Neural cell (in vitro differentiated cells): ENCODE measurements at regions not wholly inside any gene's neighbourhood (a gene's known extent, or its start where the extent isn't known, plus 50 kb on each side); places are given as distances from the start of the nearest gene placed in this dataset.

Experiments
- EZH2 ChIP-seq: fragments of 200-600, 300-800 bp; shearing (Covaris generic), sonication (generic); IDR thresholded peaks from 2 replicates; pipeline ENCODE4 v1.6.1; 2014; ENCODE audit warnings: antibody characterized with exemption, low read length, borderline replicate concordance, mild to moderate bottlenecking; ENCODE audit not compliant: insufficient read depth, poor library complexity, severe bottlenecking
- POLR2AphosphoS5 ChIP-seq: IDR thresholded peaks from 2 replicates; pipeline ENCODE4 v1.6.1; 2012
- TAF1 ChIP-seq: IDR thresholded peaks from 2 replicates; pipeline ENCODE4 v1.6.1; 2012; ENCODE audit warnings: low read depth
- TF ChIP-seq, protein P1 (sequence below): fragments of 450-650 bp; IDR thresholded peaks from 2 replicates; pipeline ENCODE4 v1.5.1; 2014; ENCODE audit warnings: antibody characterized with exemption, mild to moderate bottlenecking, moderate library complexity; ENCODE audit not compliant: poor library complexity, severe bottlenecking

DNA sequence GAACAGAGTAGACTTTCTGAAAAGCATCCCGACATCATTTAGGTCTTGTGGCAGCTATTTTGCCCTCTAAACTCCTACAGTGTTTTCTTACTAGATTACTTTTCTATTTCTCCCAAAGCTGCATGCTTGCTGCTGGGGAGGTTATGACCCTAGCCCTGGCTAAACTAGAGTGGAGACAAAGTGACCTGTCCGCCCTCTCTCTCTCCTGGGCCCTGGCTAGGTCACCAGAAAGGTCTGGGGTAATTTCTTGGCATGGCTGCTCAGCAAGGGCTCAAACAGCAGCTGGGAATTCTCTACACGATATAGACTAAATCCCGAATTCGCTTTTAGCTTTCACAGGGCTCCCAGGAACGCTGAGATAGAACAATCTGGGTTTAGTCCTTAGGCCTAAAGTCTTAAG lies 84.5 kb upstream of the KCNE2 start:
- TF ChIP-seq, protein P1, sequence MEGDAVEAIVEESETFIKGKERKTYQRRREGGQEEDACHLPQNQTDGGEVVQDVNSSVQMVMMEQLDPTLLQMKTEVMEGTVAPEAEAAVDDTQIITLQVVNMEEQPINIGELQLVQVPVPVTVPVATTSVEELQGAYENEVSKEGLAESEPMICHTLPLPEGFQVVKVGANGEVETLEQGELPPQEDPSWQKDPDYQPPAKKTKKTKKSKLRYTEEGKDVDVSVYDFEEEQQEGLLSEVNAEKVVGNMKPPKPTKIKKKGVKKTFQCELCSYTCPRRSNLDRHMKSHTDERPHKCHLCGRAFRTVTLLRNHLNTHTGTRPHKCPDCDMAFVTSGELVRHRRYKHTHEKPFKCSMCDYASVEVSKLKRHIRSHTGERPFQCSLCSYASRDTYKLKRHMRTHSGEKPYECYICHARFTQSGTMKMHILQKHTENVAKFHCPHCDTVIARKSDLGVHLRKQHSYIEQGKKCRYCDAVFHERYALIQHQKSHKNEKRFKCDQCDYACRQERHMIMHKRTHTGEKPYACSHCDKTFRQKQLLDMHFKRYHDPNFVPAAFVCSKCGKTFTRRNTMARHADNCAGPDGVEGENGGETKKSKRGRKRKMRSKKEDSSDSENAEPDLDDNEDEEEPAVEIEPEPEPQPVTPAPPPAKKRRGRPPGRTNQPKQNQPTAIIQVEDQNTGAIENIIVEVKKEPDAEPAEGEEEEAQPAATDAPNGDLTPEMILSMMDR = no peak
- TF ChIP-seq EZH2 = no peak
- TF ChIP-seq POLR2AphosphoS5 = no peak
- no peak for TF ChIP-seq TAF1
